ENCODE measurements at regions not wholly inside any gene's neighbourhood (a gene's known extent, or its start where the extent isn't known, plus 50 kb on each side); places are given as distances from the start of the nearest gene placed in this dataset.

DNA sequence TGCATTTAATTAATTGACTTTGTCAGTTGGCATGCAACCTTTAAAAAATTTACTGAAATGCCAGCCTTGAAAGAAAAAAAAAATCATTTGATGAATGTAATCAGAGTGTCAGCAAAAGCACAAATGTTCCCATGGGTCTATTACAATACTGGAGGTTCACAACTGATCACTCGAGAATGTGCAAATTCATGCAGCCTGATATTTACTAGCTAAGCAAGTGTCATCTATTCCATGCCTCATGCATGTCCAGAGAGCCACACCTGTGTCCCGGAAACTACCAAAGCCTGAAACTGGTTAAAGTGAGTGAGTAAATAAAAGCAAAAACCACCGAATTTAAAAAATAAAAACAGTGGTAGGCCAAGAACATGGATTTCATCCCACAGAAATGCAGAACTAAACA lies 415.3 kb upstream of the ID2 start:
- no peak for DNase-seq (ENCODE audit: low spot score)

DNA sequence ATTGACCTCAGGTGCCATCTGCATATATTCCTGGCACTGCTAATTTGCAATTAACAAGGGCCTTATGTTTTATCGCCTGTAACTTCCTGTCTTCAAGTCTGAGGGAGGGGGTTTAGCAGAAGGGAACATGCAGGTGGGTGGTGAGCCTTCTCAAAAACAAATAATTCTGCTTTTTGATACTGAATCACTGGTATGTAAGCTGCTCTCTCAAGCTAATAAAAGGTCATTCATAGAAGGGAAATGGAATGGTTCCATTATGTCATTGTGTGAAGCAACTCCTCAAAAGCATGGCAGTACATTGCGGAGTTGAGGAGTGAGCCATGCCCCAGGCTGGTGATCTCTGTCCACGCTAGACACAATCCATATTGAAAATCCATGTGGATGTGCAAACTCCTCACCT lies 414.8 kb upstream of the ID2 start:
- no peak for DNase-seq (ENCODE audit: low spot score)

DNA sequence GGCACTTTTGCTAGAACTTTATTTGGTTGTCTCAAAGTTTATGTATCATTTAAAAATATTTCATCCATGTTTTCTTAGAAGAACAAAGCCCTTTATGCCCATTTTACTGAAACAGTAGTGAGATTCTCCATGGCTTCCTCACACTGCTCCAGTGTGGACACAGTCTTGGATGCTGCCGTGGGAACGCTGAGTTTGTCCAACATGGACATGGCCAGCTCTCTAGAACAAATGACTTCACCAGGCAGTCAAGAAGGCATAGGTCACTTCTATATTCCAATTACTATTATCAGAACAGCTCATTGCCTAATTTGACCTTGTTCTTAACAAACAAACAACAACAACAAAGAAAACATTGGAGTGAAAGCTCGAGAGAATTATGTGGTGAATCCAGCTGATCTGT lies 414.1 kb upstream of the ID2 start:
- DNase-seq (ENCODE audit: low spot score) = no peak

DNA sequence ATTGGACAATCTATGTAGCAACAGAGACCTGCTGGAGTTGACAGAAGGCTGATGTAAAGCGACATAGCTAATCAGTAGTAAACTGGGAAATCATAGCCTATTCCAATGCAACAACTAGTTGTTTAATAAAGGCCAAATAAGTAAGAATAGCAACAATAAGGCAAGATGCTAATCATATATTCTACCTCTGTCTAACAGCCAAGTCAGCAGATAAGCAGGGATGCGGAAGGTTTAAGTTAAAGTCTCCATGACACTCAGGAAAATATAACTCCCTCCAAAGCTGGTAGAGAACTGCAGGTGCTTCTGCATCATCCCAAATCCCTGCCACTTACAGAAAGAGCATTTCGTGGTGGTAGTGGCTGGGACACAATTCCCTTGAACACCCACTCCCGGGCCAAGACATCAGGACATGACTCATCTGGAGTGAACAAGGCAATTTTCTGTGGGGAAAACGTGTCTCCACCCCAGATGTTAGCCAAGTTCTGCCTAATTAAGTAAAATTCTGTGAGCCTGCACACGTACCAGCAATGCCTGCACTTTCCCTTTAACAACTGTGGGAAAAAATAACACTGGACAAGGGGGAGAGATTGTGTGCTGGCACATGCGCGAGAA lies 413.6 kb upstream of the ID2 start:
- DNase-seq (ENCODE audit: low spot score) = no peak

DNA sequence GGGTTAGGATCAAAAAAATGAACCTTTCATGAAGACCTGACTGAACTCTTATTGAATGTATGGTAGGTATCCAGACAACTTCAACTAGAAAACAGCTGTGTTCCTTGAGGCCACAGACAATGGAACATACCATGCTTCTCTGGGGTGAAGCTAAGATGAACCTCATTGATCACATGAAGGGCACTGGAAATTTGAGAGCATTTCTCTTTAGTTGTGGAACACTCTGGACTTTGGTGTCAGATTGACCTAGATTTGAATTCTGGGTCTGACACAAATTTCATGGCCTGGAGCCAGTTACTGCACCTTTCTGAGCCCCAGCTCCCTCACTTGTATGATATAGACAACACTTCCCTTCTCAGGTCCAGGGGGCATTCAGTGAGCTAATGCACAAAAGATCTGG lies 411.2 kb upstream of the ID2 start:
- no peak for DNase-seq (ENCODE audit: low spot score)

DNA sequence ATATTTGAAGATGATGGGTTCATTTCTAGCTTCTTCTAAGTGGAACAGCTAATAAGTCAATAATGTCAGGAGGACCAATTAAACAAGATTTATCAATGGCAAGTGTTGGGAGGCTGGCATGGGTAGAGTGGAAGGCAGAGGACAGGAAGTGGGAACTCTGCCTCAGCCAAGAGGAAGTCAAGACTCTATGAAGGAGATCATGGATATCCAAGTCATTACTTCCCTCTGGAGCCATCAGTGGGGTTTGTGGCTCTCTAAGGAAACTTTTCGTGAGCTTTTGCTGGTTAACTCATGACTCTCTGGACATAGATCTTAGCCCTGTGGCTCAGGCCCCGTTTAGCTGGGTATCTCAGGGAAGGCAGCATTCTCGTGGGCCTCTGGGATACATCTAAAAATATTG lies 410.4 kb upstream of the ID2 start:
- no peak for DNase-seq (ENCODE audit: low spot score)

DNA sequence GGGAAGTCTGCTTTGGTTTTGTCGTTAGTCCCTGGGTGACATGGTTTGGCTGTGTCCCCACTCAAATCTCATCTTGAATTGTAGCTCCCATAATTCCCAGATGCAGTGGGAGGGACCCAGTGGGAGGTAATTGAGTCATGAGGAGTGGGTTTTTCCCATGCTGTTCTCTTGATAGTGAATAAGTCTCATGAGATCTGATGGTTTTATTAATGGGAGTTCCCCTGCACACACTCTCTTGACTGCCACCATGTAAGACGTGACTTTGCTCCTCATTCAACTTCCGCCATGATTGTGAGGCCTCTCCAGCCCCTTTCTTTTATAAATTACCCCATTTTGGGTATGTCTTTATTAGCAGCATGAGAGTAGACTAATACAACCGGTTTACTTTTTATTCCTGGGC lies 405.8 kb upstream of the ID2 start:
- DNase-seq (ENCODE audit: low spot score) = no peak

DNA sequence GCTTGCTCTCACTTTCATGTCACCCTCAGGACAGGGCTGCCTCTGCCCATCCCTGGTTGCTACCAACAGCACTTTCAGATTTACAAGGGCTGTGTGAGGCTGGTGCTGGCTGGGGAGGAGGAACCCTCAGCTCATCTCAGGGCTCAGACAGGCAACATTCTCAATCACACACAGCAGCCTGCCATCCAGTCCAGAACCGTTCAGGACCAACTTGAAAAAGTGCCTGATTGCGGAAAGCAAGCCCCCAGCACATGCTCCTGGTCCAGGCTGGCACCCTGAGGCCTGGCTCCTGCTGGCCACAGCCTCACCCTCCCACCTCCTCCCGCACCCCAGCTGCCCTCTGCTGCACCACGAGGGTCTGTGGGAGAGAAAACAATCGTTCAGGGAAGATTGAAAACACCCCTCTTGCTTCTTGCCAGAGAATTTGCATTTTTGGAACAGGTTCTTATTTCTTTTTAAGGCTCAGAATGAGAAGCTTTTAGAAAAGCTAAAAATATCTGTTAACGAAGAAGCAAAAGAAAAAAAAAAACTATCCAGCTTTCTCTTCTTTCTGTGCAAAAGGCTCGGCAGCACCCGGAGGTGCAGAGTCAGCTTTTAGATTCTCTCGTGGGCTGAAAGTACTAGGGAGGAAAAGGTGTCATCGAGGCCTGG lies 403.8 kb upstream of the ID2 start:
- DNase-seq (ENCODE audit: low spot score) = no peak

DNA sequence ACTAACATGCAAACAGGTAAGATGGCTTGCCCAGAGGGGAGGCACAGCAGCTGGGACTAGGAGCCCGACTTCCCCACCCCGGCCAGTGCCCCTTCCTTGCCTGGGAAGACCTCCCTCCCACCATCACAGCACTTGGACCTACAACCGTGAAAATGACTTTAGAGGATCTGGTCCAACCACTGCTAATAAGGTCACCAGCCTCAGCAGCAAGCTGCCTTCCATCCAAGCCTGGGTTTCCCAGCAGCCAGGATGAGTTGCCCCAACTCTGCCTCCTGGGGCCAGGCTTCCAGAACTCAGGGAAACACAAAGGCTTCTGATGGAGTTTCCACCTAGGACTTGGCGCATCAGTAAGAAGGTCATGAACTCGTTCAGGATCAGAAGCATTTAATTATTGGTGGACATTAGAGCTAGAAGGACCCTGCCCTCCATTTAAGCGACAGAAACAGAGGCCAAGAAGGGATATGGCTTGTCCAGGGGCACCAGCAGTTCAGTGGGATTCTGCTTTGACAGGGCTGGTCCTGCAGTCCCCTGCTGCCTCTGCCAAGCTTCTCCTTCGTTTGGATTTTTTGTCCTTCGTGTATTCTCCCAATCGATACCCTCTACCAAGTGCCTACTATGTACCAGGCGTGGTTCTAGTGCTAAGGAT lies 403.0 kb upstream of the ID2 start:
- DNase-seq (ENCODE audit: low spot score) = no peak

DNA sequence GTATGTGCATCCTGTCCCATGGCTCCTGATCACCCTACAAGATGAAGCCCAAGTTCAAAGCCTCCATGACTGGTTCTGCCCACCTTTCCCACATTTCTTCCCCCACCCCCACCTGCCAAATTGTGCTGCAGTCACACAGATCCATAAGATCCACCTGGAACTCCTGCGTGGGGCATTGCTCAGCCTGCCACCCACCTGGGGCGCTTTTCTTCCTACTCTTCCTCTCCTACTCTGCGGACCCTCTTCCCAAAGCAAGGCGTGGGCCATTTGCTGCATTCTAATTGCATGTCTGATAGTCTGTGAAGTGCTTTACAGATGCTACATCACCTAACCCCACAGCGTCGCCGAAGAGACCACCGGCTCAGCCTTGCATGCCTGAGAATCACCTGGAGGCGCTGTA lies 402.4 kb upstream of the ID2 start:
- no peak for DNase-seq (ENCODE audit: low spot score)

DNA sequence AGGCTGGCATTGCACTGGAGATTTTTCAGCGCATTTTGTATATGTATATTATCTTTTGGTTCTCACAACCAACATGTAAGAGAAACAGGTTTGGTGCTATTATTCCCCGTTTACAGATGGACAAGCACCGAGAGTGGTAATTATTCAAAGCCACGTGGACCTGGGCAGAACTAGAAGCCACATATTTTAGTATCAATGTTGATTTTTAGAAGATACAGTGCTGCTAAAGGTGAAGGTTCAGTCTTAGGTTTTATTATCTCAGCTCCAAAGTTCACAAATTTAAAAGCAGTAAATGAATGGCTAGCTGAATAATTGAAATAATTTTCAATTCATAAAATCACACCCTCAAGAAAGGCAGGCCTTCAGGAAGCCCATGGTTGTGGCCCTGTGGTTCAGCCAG lies 400.6 kb upstream of the ID2 start:
- no peak for DNase-seq (ENCODE audit: low spot score)

DNA sequence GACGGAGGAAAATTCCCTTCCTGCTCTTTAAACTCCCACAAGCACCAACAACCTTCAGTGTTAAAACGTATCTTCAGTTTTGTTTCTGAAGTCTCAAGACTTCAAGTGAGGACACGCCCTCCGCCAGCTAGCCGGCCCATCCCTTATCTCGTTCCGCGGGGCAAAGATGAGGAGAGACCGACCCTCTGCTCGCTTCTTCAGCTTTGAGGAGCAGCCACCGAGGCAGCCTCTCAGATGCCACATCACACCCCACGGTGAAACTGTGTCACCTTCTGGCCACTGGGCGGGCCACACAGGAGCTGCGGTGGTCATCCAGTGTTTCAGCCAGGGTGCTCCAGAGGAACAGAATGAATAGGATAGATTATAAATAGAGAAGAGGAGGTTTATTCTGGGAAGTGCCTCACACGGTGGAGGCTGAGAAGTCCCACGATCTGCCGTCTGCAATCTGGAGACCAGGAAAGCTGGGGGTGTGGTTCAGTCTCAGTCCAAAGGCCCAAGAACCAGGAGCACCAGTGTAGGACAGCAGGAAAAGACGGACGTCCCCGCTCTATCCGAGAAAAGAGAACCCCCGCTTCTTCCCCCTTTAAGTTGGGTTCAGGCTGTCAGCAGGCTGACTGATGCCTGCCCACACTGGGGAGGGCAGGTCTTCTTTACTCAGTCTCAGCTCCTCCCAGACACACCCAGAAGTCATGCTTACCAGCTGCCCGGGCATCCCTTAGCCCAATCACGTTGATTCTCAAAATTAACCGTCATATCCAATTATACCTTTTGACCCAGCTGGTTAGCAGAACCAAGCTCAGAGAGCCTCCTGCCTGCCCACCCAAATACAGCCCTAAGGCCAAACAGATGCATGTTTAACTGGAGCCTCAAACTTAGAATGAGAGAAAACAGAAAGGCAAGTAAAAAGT lies 399.7 kb upstream of the ID2 start:
- no peak for DNase-seq (ENCODE audit: low spot score)

DNA sequence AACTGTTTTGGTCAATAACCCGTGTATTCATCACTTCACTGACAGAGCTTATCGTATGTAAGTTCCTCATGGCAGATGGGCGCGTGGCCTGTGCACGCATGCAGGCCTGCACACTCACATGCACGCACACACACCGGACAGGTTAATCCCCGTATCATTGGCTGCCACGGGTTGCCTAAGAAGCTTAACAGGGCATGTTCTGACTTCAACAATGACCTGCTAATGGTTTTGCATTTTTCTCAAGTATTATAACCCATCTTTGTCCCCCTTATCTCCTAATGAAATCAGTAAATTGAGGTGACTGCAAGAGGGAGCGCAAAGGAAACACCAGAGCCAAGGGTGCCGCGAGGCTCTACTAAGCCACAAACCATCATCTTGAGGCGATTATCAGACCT lies 399.0 kb upstream of the ID2 start:
- no peak for DNase-seq (ENCODE audit: low spot score)

DNA sequence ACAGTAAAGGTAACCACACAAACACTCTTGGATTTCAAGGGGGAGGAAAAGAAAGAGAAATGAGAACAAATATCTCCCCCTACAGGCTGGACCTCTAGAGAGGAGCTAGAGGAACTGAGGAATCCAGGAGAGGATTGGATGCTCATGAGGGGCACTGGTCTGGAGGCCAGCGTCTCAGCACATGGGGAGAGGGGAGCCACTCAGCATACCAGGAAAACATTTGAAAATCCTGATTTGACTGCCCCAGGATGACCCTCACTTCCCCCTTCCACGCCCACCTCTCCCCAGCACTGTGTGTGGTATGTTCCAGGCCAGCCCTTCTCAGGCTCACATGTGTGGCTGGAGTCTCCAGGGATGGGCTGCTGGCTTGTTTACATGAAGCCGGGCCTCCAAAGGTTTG lies 396.8 kb upstream of the ID2 start:
- DNase-seq (ENCODE audit: low spot score) = no peak

DNA sequence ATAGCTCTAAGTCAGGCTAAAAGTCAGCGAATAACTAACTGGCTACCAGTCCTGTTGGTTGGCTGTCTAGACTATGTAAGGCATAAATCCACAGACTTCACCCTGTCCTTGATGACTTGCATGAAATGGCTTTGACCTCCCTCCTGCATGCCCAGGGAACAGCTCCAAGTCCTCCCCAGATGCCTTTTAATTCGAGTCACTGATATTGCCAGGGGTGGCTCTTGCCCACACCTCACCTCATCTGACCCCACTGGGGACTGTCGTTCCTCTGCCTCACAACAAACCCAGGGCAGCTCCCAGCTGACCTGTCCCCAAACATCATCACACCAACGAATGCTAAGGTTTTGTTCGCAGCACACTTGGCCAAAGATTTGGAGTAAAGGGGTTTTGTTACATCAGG lies 396.0 kb upstream of the ID2 start:
- DNase-seq (ENCODE audit: low spot score) = no peak

DNA sequence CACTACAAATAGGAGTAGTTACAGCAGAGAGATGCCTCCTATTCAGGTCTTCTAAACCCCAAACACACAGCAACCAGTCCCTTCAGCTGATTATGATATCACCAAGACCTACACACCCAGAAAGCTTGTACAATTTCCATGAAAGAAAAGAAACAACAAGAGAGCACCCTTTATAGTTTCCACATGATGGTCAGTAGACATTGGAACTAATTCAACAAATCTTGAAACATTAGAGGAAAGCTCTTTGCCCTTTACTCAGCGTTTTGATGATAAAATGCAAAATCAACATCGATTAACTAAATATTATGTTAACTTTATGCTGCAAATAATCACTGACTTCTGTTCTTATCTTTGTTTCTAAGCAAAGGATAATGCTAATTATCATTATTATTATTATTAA lies 393.6 kb upstream of the ID2 start:
- no peak for DNase-seq (ENCODE audit: low spot score)

DNA sequence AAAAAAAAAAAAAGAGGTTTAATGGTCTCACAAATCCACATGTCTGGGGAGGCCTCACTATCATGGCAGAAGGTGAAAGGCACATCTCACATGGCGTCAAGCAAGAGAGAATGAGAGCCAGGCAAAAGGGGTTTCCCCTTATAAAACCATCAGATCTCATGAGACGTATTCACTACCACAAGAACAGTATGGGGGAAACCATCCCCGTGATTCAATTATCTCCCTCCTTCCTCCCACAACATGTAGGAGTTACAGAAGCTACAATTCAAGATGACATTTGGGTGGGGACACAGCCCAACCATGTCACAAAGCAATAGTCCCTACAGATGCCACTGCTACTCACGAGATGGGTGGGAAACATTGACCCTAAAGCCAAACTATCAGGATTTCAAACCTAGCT lies 392.7 kb upstream of the ID2 start:
- DNase-seq (ENCODE audit: low spot score) = no peak

DNA sequence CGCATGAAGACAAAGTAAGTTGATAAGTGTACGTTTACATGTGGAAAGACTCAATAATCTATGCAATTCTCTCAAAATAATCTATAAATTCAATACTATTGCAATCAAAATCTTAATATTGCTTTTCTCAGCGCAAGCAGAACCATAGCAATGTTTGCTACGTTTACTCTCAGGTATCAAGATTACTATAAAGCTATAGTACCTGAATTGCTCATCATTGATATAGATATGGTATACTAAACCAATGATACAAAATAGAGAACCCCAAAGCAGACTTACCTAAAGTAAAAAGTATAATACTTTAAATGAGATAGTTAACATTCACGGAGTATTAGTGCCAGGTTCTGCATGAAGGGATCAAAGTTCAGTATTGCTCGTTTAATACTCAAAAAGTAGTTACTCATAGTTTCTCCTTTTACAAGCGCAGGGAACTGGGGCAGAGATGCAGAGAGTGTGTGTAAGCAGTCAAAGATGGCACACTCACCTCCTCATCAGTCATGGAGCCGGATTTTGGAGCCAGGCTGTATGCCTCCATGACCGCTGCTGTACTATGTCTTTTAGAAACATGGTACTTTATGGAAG lies 391.0 kb upstream of the ID2 start:
- DNase-seq (ENCODE audit: low spot score) = no peak

DNA sequence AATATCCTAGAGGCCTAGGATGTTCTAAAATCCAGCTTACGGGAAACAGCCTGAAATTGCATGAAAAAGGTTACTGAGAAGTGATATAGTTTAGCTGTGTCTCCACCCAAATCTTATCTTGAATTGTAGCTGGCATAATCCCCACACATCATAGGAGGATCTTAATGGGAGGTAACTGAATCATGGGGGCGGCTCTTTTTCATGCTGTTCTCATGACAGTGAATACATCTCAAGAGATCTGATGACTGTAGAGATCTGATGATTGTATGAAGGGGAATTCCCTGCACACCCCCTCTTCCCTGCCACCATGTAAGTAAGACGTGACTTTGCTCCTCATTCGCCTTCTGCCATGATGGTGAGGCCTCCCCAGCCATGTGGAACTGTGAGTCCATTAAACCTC lies 385.6 kb upstream of the ID2 start:
- no peak for DNase-seq (ENCODE audit: low spot score)

DNA sequence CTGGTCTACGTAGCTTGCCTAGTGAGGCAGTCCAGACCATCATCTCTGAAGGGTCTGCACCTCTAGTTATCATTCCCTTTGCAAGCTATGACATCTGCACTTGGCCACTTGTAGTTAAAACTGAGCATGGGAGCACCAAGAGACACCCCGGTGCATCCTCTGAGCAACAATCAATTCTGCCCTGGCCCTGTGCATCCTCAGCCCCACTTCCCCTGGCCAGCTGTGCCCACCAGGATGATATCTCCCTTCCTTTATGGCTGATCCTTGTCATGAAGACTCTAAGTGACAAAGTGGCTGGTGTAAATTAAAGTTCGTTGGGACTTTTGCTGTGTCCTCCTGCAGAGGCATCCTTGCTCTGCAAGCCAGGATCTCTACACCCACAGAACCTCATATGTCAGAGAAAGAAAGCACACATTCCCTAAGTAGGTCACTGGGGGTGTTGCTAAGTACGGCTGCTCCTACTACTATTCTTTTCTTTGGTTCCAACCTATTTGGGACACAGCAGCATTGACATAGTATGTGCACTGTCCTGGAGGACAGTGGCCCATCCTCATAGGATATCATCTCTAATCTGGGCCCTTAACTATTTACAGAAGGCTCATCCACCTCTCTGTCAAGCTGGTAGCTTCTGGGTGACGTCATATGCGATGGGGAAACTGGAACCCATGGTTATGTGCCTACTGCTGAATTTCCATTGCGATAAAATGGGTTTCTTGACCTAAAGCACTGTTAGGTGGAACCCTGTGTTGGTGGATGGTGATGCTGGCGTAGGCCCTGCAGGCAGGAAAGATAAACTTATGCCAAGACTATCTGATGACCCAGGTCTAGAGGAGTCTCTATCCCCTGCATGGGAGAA lies 384.3 kb upstream of the ID2 start:
- no peak for DNase-seq (ENCODE audit: low spot score)

DNA sequence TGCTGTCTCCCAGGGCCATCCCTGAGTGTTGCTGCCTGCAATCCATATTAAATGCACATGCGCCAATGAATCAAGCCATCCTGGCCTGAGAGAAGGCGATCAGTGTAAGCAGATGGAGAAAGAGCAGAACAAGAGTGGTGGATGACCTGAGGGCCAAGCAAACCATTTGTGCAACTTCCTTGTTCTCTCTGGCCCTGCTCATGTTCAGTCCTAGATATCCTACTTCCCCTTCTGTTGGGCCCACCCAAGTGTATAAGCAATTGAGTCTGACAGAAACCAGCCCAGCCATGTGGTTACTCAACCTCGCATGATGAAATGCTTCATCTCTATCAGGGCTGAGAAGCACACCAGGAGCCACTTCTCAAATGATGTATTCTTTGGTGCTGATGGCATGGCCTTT lies 383.1 kb upstream of the ID2 start:
- DNase-seq (ENCODE audit: low spot score) = no peak

Measured in HT-29 (cell line).